Transverse colon (tissue), 4 donors: ENCODE measurements at regions not wholly inside any gene's neighbourhood (a gene's known extent, or its start where the extent isn't known, plus 50 kb on each side); places are given as distances from the start of the nearest gene placed in this dataset.

Source experiments
- POLR2A ChIP-seq: fragments of 450-650 bp; IDR thresholded peaks from one replicate; pipeline ENCODE4 v1.6.1; 2016; ENCODE audit warnings: antibody characterized with exemption, mild to moderate bottlenecking, moderate library complexity
- POLR2AphosphoS5 ChIP-seq, 3 donors: sonication (generic); formaldehyde crosslinking; IDR thresholded peaks; one replicate each; pipeline ENCODE4 v1.6.1; 2016; ENCODE audit warnings: antibody characterized with exemption in 3 of 3
- TF ChIP-seq, protein P1 (sequence below), 5 experiments: fragments of 200-600 bp in 3 of 5; fragments of 450-650 bp in 2 of 5; sonication (generic) in 3 of 5; IDR thresholded peaks; 1 replicate in 2 of 5; 2 replicates in 3 of 5; pipeline ENCODE4 v1.5.1; 2016 to 2017; ENCODE audit warnings: antibody characterized with exemption in 5 of 5, inconsistent platforms in 3 of 5, mild to moderate bottlenecking in 2 of 5, moderate library complexity in 1 of 5

DNA sequence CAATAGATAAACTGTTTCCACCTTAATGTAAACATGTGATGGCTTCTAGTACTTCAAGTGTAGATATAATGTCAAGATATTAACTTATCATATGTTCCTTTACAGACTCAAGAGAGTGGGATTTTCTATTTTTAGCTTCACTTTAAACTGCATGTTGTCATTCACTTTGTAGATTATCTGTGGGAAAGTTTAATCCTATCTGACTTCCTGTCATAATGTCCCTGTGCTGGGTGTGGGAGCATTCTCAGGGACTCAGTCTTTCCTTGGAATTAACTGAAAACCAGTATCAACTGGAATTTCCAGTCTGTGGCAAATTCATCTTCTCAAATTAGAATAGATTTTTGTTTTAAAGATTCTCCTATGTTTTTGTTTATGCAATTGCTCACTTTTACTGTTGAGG, 226.1 kb upstream of the FERMT1 start:
- TF ChIP-seq, protein P1, sequence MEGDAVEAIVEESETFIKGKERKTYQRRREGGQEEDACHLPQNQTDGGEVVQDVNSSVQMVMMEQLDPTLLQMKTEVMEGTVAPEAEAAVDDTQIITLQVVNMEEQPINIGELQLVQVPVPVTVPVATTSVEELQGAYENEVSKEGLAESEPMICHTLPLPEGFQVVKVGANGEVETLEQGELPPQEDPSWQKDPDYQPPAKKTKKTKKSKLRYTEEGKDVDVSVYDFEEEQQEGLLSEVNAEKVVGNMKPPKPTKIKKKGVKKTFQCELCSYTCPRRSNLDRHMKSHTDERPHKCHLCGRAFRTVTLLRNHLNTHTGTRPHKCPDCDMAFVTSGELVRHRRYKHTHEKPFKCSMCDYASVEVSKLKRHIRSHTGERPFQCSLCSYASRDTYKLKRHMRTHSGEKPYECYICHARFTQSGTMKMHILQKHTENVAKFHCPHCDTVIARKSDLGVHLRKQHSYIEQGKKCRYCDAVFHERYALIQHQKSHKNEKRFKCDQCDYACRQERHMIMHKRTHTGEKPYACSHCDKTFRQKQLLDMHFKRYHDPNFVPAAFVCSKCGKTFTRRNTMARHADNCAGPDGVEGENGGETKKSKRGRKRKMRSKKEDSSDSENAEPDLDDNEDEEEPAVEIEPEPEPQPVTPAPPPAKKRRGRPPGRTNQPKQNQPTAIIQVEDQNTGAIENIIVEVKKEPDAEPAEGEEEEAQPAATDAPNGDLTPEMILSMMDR (IDR thresholded peaks at IDR 0.05) = no peak
- TF ChIP-seq POLR2A (no peak), POLR2AphosphoS5 (IDR thresholded peaks at IDR 0.05) (no peak)
